Ramos (cell line): ENCODE measurements at regions not wholly inside any gene's neighbourhood (a gene's known extent, or its start where the extent isn't known, plus 50 kb on each side); places are given as distances from the start of the nearest gene placed in this dataset.
"Not testable (repeated sequence)": the region's sequence is repeated elsewhere in the genome, so short reads cannot be mapped to it uniquely, and the experiment has no call there.

Source experiments
- in situ Hi-C: fragments of 300-500 bp; cut with MboI; formaldehyde crosslinking; loops from one replicate; pipeline ENCODE4 v1.14.3; 2022; ENCODE audit warnings: low sequenced_read_pairs; ENCODE audit not compliant: unreplicated experiment

- in situ Hi-C loops = not testable (repeated sequence)
These were observed 356.6 kb upstream of the ROPN1 start for GRCh38 chr3:124348555-124348954.

- in situ Hi-C loops = no loop called here
These were observed 359.7 kb upstream of the ROPN1 start for GRCh38 chr3:124351430-124352148.

- in situ Hi-C loops = no loop called here
These were observed 360.2 kb upstream of the ROPN1 start for GRCh38 chr3:124352149-124352539.

DNA sequence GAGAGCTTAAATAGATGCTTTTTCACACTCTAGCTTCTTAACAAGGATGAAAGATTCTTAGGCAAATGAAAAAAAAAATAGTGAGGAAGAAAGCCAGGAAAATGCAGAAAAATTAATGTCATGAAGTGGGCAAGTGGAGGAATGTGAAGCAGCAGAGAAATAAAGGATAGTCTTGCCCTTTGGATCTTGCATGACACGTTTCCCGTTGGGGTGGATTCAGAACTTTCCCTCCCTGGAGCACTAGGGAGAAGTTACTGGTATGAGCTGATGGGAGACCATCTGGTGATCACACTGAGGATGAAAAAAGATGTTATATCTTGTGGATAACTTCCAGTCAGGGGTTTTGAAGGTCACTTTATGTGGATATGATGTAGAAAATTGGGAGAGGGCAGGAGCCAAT, 361.8 kb upstream of the ROPN1 start:
- in situ Hi-C loops = no loop called here

- in situ Hi-C loops = no loop called here
These were observed 362.2 kb upstream of the ROPN1 start for GRCh38 chr3:124354150-124354549.

- in situ Hi-C loops = no loop called here
These were observed 366.2 kb upstream of the ROPN1 start for GRCh38 chr3:124358156-124358555.

DNA sequence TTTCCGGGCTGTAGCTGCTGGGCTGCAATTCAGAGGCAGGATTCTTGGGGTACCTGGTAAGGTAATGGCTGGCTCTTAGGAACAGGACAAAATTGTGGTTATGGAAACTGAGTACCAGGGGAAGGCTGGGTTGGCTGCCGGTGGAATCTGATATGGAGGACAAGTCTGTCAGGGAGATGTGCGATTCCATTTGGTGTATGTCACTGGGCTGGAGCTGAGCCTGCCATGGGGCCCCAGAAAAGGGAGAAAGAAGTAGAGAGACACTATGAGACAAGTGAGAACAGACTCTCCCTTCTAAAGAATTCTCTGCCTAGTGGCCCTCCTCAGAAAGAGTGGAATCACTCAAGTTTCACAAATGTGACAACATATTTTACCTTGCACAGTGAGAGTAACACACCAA, 368.2 kb upstream of the ROPN1 start:
- in situ Hi-C loops = no loop called here

DNA sequence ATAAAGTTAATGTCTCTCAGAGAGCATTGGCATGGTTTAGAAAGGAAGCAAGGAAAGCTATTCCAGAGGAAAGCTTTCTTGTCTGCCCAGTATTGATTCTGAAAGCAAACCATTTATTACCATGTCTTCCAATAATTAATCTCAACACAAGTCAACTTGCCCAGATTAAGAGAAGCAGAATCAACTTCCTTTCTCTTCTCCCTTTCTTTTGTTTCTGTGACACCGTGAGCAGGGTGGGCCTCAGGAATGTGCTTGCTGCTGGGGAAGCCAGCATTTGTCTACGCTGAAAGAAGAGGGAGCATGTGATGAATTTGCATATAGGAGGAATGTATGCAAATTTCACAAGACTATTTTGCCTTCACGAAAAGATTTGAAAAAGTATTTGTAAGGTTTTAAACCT, 368.6 kb upstream of the ROPN1 start:
- in situ Hi-C loops = no loop called here

DNA sequence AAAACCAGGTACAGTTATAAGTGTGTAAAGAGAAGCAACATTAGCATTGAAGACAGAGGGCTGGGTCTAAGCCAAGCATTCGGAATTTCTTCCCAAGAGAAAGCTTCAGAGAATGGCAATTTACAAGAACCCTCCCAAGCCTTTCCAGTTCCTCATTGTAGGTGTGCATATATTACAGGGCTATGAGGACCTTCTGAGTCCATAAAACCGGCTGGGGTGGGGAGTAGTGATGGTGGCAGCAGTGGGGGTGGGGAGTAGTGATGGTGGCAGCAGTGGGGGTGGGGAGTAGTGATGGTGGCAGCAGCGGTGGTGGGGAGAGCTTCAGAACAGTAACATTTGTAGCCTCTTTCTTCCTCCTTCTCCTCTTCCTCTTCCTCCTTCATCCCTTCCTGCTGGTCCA, 368.7 kb upstream of the UMPS start:
- in situ Hi-C loops = no loop called here

- in situ Hi-C loops = no loop called here
These were observed 367.8 kb upstream of the UMPS start for GRCh38 chr3:124362455-124362854.

DNA sequence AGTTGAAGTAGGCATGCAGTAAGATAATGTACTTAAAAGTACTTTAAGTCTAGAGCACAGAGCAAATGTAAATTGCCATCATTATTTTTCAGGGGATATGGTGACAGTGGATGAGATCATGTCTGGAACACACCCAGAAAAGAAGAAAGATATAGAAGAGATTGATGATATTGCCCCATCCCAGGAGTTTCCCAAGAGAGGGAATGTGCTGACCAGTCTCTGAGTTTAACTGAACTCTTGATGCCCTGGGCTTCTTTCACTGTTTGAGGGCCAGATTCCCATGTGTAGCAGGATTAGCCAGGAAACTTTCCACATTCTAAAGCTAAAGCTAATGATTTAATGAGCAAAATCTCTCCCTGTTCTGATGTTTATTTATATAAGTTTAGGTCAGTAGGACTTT, 366.8 kb upstream of the UMPS start:
- in situ Hi-C loops = no loop called here

GRCh38 chr3:124364317-124365020, 365.8 kb upstream of the UMPS start:
- in situ Hi-C loops = no loop called here

GRCh38 chr3:124366655-124367054, 363.6 kb upstream of the UMPS start:
- in situ Hi-C loops = not testable (repeated sequence)

GRCh38 chr3:124372775-124373174, 357.5 kb upstream of the UMPS start:
- in situ Hi-C loops = no loop called here

GRCh38 chr3:124373524-124373923, 356.7 kb upstream of the UMPS start:
- in situ Hi-C loops = no loop called here

DNA sequence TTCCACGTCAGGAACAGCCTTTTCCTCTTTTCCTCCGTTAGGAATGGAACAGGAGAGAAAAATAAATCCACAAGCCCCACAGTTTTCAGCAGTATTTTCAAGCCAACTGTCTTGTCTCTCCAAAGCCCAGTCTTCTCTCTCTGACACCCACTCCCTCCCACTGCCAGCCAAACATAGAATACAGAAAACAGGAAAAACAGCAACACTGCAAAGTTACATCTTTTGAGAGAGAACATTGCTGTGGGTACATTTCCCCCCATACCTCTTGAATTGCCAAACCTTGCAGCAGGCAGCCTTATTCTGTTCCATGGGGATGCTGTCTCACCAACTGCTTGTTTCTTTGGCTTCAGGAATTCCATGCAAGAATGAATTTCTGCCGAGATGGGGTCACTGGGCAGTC, 355.7 kb upstream of the UMPS start:
- in situ Hi-C loops = no loop called here

GRCh38 chr3:124381575-124382333, 348.5 kb upstream of the UMPS start:
- in situ Hi-C loops = no loop called here

- in situ Hi-C loops = no loop called here
These were observed 347.2 kb upstream of the UMPS start for GRCh38 chr3:124383051-124383450.

- in situ Hi-C loops = no loop called here
These were observed 346.3 kb upstream of the UMPS start for GRCh38 chr3:124383846-124384466.

DNA sequence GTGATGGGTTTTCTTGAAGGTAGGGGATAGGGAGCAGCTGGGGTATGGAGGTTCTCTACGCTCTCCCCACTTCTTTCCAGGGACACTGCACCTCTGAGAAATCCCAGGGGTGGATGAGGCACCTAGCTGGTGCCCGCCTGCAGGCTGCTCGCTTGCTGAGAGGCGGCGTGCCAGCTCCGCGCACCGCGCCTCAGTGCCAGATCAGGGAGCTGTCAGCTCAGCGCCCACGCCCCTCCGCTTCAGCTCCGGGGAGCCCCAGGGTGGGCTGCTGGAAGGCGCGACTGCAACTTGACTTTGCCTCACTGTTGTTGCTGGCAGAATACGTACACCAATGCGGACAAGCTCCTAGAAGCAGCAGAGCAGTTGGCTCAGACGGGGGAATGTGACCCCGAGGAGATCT, 345.7 kb upstream of the UMPS start:
- in situ Hi-C loops = no loop called here

- in situ Hi-C loops = no loop called here
These were observed 344.3 kb upstream of the UMPS start for GRCh38 chr3:124385996-124386395.
